ENCODE measurements at regions not wholly inside any gene's neighbourhood (a gene's known extent, or its start where the extent isn't known, plus 50 kb on each side); places are given as distances from the start of the nearest gene placed in this dataset.

DNA sequence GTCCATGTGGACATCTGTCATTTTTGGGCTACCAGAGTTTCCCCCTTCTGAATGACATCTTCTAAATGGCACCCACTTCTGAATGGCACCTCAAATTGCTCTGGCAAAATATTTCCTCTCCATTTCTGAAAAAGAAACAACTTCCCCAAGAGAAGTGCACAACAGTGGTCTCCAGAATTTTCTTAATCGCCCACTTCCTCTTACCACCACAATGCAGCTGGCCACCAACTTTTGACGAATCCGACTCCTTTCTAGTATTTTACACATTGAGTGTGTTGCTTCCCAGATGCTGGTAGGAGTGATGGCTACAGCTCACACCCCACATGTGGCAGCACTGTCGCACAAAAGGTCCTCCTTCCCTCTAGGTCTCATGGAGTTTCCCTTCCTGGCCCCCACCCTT is 216.1 kb downstream of the FOXA2 start:
- intact Hi-C loops (cut with DNase I), result loop anchor here in 1 of 10 donors (5.0 kb wide), 1 partner anchor 51 kb away; no protein-coding TSS in a partner anchor
- H3K27ac ChIP-seq, result no peak overlapping the region
- ATAC-seq (no peak), DNase-seq (no peak)
- peaks cover 0 to 45% (median 17%) of the 10 kb centered on the region in 7 donors for H3K27me3 ChIP-seq
- peaks cover 0 to 8% (median 0%) of the 10 kb centered on the region in 11 donors for H3K9me3 ChIP-seq
- no peaks in the 10 kb centered on the region for H3K4me1 ChIP-seq
- WGBS, 2 donors, result 78 to 81% methylated on average over 4 of the region's 4 CpGs
- TF ChIP-seq, protein P1, sequence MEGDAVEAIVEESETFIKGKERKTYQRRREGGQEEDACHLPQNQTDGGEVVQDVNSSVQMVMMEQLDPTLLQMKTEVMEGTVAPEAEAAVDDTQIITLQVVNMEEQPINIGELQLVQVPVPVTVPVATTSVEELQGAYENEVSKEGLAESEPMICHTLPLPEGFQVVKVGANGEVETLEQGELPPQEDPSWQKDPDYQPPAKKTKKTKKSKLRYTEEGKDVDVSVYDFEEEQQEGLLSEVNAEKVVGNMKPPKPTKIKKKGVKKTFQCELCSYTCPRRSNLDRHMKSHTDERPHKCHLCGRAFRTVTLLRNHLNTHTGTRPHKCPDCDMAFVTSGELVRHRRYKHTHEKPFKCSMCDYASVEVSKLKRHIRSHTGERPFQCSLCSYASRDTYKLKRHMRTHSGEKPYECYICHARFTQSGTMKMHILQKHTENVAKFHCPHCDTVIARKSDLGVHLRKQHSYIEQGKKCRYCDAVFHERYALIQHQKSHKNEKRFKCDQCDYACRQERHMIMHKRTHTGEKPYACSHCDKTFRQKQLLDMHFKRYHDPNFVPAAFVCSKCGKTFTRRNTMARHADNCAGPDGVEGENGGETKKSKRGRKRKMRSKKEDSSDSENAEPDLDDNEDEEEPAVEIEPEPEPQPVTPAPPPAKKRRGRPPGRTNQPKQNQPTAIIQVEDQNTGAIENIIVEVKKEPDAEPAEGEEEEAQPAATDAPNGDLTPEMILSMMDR (IDR thresholded peaks at IDR 0.05), result no peak
- H3K36me3 ChIP-seq, result no peaks in the 10 kb centered on the region
- H3K4me3 ChIP-seq, result no peak overlapping the region

DNA sequence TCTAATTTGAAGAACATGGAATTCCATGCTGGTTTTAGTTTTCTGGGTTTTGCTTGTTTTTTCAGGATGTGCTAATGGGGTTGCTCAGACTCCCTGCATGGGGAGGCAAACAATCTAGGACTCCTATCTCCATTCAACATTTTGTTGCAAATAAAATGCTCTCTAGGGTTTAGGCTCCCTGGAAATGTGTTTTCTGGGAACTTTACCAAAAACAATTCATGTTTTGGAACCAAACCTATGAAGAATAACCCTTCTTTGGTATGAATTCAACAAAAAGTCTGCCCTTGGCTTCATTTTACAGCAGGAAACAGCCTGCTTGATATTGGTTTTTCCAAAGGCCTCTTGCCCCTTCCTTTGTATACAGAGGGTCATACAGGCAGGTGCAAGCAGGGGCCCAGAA is 217.7 kb downstream of the FOXA2 start:
- TF ChIP-seq, protein P1 (IDR thresholded peaks at IDR 0.05), result no peak
- Histone ChIP-seq H3K27ac (no peak overlapping the region), H3K4me3 (no peak overlapping the region), H3K27me3 (peaks cover 0 to 30% (median 17%) of the 10 kb centered on the region in 7 donors), H3K4me1 (no peaks in the 10 kb centered on the region), H3K36me3 (no peaks in the 10 kb centered on the region), H3K9me3 (peaks cover 0 to 17% (median 0%) of the 10 kb centered on the region in 11 donors)
- intact Hi-C loops (cut with DNase I), result loop anchor here in 1 of 10 donors (5.0 kb wide), 1 partner anchor 49 kb away; no protein-coding TSS in a partner anchor
- DNase-seq (no peak), ATAC-seq (no peak)

DNA sequence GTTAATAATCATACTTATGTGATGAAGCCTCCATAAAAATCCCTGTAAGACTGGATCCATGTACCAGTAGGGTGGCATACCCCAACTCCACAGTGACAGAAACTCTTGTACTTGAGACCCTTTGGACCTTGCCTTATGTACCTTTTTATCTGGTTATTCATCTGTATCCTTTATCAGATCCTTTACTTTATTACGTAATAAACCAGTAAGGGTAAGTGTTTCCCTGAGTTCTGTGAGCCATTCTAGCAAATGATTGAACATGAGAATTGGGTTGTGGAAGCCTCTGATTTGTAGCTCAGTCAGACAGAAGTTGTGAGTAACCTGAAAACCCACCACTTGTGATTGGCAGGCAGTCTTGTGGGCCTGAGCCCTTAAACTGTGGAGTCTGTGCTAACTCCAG is 229.7 kb downstream of the FOXA2 start:
- Histone ChIP-seq H3K36me3 (no peaks in the 10 kb centered on the region), H3K4me3 (no peak overlapping the region), H3K9me3 (no peaks in the 10 kb centered on the region), H3K27ac (no peak overlapping the region), H3K27me3 (peaks cover 0 to 58% (median 22%) of the 10 kb centered on the region in 7 donors), H3K4me1 (no peaks in the 10 kb centered on the region)
- no peak for DNase-seq
- TF ChIP-seq, protein P1 (IDR thresholded peaks at IDR 0.05), result no peak
- intact Hi-C loops (cut with DNase I), result no loop called here
- WGBS, 2 donors, result 80 to 81% methylated on average over 1 of the region's 1 CpG
- ATAC-seq, result no peak

DNA sequence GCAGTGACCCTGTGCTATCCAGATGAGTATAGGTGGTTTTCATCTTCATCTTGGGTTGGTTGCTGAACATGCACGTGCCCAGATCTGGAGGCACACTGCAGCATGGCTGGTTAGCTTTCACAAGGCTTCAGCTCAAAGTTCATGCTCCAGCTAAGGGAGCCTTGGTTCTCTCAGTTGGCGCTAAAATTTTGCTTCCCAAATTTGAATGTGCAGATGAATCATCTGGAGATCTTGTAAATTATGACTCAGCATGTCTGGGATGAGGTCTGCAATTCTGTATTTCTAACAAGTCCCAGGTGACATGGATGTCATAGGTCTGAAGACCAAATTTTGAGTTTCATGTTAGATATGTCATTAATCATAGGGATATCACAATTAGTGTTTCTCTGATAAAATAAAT is 230.8 kb downstream of the FOXA2 start:
- H3K9me3 ChIP-seq, result no peaks in the 10 kb centered on the region
- intact Hi-C loops (cut with DNase I), result no loop called here
- no peak overlapping the region for H3K4me3 ChIP-seq
- TF ChIP-seq, protein P1 (IDR thresholded peaks at IDR 0.05), result no peak
- no peak overlapping the region for H3K27ac ChIP-seq
- ATAC-seq, result no peak
- H3K27me3 ChIP-seq, result peaks cover 0 to 67% (median 31%) of the 10 kb centered on the region in 7 donors
- DNase-seq, result no peak
- WGBS, 2 donors, result 76 to 89% methylated on average over 2 of the region's 2 CpGs
- no peaks in the 10 kb centered on the region for H3K36me3 ChIP-seq
- no peaks in the 10 kb centered on the region for H3K4me1 ChIP-seq
